WI38 (cell line): ENCODE measurements at regions not wholly inside any gene's neighbourhood (a gene's known extent, or its start where the extent isn't known, plus 50 kb on each side); places are given as distances from the start of the nearest gene placed in this dataset.
"Not testable (repeated sequence)": the region's sequence is repeated elsewhere in the genome, so short reads cannot be mapped to it uniquely, and the experiment has no call there.

Experiments used
- H3K4me3 ChIP-seq: 2 replicates; pipeline ENCODE4 v1.5.1; 2011; ENCODE audit warnings: low read depth, mild to moderate bottlenecking, control low read depth, low read length
- CTCF ChIP-seq: IDR thresholded peaks from 2 replicates; pipeline ENCODE4 v1.5.1; 2012; ENCODE audit warnings: low read depth, mild to moderate bottlenecking, control low read depth, low read length

GRCh38 chr5:109630093-109630492 lies 59.6 kb upstream of the MAN2A1 start:
- TF ChIP-seq CTCF, result no peak
- H3K4me3 ChIP-seq, result no peak overlapping the region

GRCh38 chr5:109628591-109628990 lies 61.1 kb upstream of the MAN2A1 start:
- TF ChIP-seq CTCF, result no peak
- H3K4me3 ChIP-seq, result no peak overlapping the region

GRCh38 chr5:109621266-109621665 lies 68.5 kb upstream of the MAN2A1 start:
- H3K4me3 ChIP-seq, result not testable (repeated sequence)

GRCh38 chr5:109620651-109621050 lies 69.1 kb upstream of the MAN2A1 start:
- H3K4me3 ChIP-seq, result no peak overlapping the region
- TF ChIP-seq CTCF, result no peak

- TF ChIP-seq CTCF, result no peak
- H3K4me3 ChIP-seq, result no peak overlapping the region
These were observed 70.1 kb upstream of the MAN2A1 start for GRCh38 chr5:109619606-109620005.

GRCh38 chr5:109619021-109619460 lies 70.7 kb upstream of the MAN2A1 start:
- no peak for TF ChIP-seq CTCF
- H3K4me3 ChIP-seq, result no peak overlapping the region

GRCh38 chr5:109614981-109615380 lies 74.7 kb upstream of the MAN2A1 start:
- no peak for TF ChIP-seq CTCF
- H3K4me3 ChIP-seq, result no peak overlapping the region

- no peak overlapping the region for H3K4me3 ChIP-seq
- TF ChIP-seq CTCF, result no peak
These were observed 75.4 kb upstream of the MAN2A1 start for GRCh38 chr5:109614301-109614700.
